ENCODE measurements at regions not wholly inside any gene's neighbourhood (a gene's known extent, or its start where the extent isn't known, plus 50 kb on each side); places are given as distances from the start of the nearest gene placed in this dataset.

DNA sequence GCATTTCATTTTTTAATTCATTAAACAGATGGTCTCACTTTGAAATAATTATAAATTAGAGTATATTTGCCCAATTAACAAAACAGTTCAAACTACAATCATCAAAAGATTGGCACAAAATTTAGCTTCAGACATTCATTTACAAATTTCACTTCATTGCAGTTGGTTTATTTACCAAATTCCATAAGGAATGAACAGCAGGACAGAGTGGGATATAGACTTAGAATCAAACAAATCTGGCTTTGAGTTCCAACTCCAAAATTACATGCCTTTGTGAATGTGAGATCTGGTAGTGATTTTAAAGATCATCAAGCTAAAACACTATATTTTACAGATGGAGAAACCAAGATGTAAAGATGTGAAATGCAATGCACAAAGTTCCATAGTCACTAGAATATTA lies 310.7 kb upstream of the CNTN5 start (continued):
- TF ChIP-seq, protein P1, sequence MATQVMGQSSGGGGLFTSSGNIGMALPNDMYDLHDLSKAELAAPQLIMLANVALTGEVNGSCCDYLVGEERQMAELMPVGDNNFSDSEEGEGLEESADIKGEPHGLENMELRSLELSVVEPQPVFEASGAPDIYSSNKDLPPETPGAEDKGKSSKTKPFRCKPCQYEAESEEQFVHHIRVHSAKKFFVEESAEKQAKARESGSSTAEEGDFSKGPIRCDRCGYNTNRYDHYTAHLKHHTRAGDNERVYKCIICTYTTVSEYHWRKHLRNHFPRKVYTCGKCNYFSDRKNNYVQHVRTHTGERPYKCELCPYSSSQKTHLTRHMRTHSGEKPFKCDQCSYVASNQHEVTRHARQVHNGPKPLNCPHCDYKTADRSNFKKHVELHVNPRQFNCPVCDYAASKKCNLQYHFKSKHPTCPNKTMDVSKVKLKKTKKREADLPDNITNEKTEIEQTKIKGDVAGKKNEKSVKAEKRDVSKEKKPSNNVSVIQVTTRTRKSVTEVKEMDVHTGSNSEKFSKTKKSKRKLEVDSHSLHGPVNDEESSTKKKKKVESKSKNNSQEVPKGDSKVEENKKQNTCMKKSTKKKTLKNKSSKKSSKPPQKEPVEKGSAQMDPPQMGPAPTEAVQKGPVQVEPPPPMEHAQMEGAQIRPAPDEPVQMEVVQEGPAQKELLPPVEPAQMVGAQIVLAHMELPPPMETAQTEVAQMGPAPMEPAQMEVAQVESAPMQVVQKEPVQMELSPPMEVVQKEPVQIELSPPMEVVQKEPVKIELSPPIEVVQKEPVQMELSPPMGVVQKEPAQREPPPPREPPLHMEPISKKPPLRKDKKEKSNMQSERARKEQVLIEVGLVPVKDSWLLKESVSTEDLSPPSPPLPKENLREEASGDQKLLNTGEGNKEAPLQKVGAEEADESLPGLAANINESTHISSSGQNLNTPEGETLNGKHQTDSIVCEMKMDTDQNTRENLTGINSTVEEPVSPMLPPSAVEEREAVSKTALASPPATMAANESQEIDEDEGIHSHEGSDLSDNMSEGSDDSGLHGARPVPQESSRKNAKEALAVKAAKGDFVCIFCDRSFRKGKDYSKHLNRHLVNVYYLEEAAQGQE (IDR thresholded peaks at IDR 0.05; ENCODE audit: unreplicated experiment), result no peak
- TF ChIP-seq POLR2AphosphoS5 (IDR thresholded peaks at IDR 0.05; ENCODE audit: low read depth), result no peak

DNA sequence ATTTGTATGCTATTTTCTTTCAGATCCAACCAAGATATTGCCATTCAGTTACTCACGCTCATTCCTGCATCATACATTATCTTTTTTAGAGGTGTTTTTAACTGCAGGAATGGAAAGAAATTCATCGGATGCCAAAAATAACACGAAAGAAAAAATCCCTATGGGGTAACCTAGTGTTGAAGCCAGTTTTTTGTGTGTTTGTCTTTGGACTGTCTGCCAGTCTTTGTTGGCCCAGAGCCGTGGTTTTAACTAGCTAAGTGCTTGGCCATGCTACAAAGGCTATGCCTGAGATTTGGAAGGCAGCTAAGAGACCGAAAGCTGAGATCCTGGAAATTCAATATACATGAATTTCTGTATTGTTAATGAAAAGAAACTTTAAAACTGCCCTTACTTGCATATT lies 309.8 kb upstream of the CNTN5 start:
- no peaks in the 10 kb centered on the region for H3K79me2 ChIP-seq (replicated peaks; ENCODE audit: insufficient read depth)
- H4K20me1 ChIP-seq (replicated peaks; ENCODE audit: insufficient read depth), result no peaks in the 10 kb centered on the region
- no peaks in the 10 kb centered on the region for H3K27me3 ChIP-seq (ENCODE audit: insufficient read depth)
- H2AFZ ChIP-seq, result no peak overlapping the region
- H3K9me2 ChIP-seq (ENCODE audit: insufficient read depth), result no peaks in the 10 kb centered on the region
- ATAC-seq (no peak), DNase-seq (ENCODE audit: low spot score) (no peak)
- no peak for TF ChIP-seq ZNF331 (CRISPR knock-in tag; IDR thresholded peaks at IDR 0.05; ENCODE audit: low read depth)
- TF ChIP-seq, protein P2, sequence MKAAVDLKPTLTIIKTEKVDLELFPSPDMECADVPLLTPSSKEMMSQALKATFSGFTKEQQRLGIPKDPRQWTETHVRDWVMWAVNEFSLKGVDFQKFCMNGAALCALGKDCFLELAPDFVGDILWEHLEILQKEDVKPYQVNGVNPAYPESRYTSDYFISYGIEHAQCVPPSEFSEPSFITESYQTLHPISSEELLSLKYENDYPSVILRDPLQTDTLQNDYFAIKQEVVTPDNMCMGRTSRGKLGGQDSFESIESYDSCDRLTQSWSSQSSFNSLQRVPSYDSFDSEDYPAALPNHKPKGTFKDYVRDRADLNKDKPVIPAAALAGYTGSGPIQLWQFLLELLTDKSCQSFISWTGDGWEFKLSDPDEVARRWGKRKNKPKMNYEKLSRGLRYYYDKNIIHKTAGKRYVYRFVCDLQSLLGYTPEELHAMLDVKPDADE (IDR thresholded peaks at IDR 0.05), result no peak
- TF ChIP-seq EZH2 (IDR thresholded peaks at IDR 0.05; ENCODE audit: low read depth, unreplicated experiment), result no peak
- no peak for TF ChIP-seq CREB1 (CRISPR knock-in tag; IDR thresholded peaks at IDR 0.05; ENCODE audit: low read depth)
- TF ChIP-seq NANOG (IDR thresholded peaks at IDR 0.05; ENCODE audit: borderline replicate concordance), result no peak
- TF ChIP-seq, protein P3, sequence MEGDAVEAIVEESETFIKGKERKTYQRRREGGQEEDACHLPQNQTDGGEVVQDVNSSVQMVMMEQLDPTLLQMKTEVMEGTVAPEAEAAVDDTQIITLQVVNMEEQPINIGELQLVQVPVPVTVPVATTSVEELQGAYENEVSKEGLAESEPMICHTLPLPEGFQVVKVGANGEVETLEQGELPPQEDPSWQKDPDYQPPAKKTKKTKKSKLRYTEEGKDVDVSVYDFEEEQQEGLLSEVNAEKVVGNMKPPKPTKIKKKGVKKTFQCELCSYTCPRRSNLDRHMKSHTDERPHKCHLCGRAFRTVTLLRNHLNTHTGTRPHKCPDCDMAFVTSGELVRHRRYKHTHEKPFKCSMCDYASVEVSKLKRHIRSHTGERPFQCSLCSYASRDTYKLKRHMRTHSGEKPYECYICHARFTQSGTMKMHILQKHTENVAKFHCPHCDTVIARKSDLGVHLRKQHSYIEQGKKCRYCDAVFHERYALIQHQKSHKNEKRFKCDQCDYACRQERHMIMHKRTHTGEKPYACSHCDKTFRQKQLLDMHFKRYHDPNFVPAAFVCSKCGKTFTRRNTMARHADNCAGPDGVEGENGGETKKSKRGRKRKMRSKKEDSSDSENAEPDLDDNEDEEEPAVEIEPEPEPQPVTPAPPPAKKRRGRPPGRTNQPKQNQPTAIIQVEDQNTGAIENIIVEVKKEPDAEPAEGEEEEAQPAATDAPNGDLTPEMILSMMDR (conservative IDR thresholded peaks at IDR 0.05; ENCODE audit: low read depth in 2 of 2), result no peak
- TF ChIP-seq, protein P4, sequence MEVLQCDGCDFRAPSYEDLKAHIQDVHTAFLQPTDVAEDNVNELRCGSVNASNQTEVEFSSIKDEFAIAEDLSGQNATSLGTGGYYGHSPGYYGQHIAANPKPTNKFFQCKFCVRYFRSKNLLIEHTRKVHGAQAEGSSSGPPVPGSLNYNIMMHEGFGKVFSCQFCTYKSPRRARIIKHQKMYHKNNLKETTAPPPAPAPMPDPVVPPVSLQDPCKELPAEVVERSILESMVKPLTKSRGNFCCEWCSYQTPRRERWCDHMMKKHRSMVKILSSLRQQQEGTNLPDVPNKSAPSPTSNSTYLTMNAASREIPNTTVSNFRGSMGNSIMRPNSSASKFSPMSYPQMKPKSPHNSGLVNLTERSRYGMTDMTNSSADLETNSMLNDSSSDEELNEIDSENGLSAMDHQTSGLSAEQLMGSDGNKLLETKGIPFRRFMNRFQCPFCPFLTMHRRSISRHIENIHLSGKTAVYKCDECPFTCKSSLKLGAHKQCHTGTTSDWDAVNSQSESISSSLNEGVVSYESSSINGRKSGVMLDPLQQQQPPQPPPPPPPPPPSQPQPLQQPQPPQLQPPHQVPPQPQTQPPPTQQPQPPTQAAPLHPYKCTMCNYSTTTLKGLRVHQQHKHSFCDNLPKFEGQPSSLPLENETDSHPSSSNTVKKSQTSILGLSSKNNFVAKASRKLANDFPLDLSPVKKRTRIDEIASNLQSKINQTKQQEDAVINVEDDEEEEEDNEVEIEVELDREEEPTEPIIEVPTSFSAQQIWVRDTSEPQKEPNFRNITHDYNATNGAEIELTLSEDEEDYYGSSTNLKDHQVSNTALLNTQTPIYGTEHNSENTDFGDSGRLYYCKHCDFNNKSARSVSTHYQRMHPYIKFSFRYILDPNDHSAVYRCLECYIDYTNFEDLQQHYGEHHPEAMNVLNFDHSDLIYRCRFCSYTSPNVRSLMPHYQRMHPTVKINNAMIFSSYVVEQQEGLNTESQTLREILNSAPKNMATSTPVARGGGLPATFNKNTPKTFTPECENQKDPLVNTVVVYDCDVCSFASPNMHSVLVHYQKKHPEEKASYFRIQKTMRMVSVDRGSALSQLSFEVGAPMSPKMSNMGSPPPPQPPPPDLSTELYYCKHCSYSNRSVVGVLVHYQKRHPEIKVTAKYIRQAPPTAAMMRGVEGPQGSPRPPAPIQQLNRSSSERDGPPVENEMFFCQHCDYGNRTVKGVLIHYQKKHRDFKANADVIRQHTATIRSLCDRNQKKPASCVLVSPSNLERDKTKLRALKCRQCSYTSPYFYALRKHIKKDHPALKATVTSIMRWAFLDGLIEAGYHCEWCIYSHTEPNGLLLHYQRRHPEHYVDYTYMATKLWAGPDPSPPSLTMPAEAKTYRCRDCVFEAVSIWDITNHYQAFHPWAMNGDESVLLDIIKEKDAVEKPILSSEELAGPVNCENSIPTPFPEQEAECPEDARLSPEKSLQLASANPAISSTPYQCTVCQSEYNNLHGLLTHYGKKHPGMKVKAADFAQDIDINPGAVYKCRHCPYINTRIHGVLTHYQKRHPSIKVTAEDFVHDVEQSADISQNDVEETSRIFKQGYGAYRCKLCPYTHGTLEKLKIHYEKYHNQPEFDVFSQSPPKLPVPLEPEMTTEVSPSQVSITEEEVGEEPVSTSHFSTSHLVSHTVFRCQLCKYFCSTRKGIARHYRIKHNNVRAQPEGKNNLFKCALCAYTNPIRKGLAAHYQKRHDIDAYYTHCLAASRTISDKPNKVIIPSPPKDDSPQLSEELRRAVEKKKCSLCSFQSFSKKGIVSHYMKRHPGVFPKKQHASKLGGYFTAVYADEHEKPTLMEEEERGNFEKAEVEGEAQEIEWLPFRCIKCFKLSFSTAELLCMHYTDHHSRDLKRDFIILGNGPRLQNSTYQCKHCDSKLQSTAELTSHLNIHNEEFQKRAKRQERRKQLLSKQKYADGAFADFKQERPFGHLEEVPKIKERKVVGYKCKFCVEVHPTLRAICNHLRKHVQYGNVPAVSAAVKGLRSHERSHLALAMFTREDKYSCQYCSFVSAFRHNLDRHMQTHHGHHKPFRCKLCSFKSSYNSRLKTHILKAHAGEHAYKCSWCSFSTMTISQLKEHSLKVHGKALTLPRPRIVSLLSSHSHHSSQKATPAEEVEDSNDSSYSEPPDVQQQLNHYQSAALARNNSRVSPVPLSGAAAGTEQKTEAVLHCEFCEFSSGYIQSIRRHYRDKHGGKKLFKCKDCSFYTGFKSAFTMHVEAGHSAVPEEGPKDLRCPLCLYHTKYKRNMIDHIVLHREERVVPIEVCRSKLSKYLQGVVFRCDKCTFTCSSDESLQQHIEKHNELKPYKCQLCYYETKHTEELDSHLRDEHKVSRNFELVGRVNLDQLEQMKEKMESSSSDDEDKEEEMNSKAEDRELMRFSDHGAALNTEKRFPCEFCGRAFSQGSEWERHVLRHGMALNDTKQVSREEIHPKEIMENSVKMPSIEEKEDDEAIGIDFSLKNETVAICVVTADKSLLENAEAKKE (CRISPR knock-in tag; IDR thresholded peaks at IDR 0.05), result no peak
- TF ChIP-seq ZNF114 (CRISPR knock-in tag; IDR thresholded peaks at IDR 0.05), result no peak
- H3K4me1 ChIP-seq (ENCODE audit: insufficient read depth), result no peaks in the 10 kb centered on the region
- H3K27ac ChIP-seq (ENCODE audit: low read depth), result no peak overlapping the region
- no peak overlapping the region for H3K4me2 ChIP-seq
- H3F3A ChIP-seq (replicated peaks; ENCODE audit: low read depth), result no peaks in the 10 kb centered on the region
- H3K9me3 Mint-ChIP-seq, result peaks cover 29% of the 10 kb centered on the region
- no peak overlapping the region for H3K27ac Mint-ChIP-seq
- H3K36me3 Mint-ChIP-seq (ENCODE audit: low read depth), result peaks cover 14% of the 10 kb centered on the region
- H3K4me3 Mint-ChIP-seq, result no peak overlapping the region
- H3K36me3 ChIP-seq (ENCODE audit: insufficient read depth), result 0 out of 2 replicates have a peak, but pooled peaks cover 4% of the 10 kb centered on the region
- no peaks in the 10 kb centered on the region for H3K4me1 Mint-ChIP-seq
- peaks cover 1% of the 10 kb centered on the region for H3K27me3 Mint-ChIP-seq (ENCODE audit: insufficient read depth, low read depth, poor library complexity)
- no peak overlapping the region for H3K4me3 ChIP-seq

Data from GM23338 (cell line).